Hematopoietic multipotent progenitor cell treated with erythropoietin and hydrocortisone succinate and interleukin-3 and kit ligand, for 6 days (in vitro differentiated cells): ENCODE measurements at regions not wholly inside any gene's neighbourhood (a gene's known extent, or its start where the extent isn't known, plus 50 kb on each side); places are given as distances from the start of the nearest gene placed in this dataset.

Experiments
- DNase-seq: peaks from one replicate; pipeline ENCODE4 v3.0.0-alpha.2; 2015

DNA sequence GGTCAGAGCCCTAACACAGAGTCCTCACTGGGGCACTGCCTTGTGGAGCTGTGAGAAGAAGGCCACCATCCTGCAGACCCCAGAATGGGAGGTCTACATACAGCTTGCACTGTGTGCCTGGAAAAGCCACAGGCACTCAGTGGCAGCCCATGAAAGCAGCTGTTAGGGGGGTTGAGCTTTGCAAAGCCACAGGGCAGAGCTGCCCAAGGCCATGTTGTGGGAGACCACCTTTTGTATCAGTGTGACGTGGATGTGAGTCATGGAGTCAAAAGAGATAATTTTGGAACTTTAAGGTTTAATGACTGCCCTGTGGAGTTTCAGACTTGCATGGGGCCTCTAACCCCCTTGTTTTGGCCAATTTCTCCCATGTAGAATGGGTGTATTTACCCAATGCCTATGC lies 52.9 kb upstream of the TPRG1 start:
- no peak for DNase-seq

DNA sequence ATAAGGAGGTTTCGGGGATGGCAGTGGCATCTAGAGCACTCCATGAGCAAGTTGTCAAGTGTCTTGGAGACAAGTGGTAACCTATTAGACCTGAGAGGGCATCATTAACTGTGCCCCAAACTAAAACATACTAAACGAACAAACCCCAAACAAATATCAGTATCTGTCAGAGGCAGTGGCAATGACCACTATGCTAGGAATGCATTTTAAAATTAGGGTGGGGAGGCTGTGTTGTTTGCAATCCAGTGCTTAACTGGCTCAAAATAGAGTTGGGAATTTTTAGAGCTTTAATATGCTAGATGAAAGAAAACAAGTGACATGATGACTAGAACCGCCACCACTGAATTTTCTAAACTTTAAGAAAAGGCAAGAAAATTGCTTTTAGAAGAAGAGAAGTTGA lies 51.8 kb upstream of the TPRG1 start:
- no peak for DNase-seq

DNA sequence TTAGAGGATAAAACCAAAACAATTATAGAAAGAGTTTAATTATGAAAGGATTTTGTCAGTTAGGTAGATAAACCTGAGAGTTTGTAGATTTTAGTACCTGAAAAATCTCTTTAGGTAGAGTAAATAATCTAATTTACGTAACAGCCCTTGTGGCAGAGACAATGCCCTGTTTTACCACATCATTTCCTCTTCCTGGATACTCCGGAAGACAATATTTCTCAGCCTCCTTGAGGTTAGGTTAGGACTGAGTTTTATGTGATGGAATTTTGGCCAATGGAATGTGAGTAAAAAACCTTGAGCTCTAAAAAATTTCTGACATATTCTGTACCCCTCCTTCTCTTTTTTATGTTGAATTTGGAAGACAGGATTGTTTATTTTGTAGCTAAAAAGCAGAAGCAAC lies 50.7 kb upstream of the TPRG1 start:
- no peak for DNase-seq
